BLaER1 (cell line): ENCODE measurements at regions not wholly inside any gene's neighbourhood (a gene's known extent, or its start where the extent isn't known, plus 50 kb on each side); places are given as distances from the start of the nearest gene placed in this dataset.

Experiments used
- H3K27ac ChIP-seq: shearing (Covaris generic); formaldehyde crosslinking; 2 replicates; pipeline ENCODE4 v1.8.1; 2022
- H3K27me3 ChIP-seq: shearing (Covaris generic); formaldehyde crosslinking; 2 replicates; pipeline ENCODE4 v1.8.1; 2022
- H3K36me3 ChIP-seq: shearing (Covaris generic); formaldehyde crosslinking; 2 replicates; pipeline ENCODE4 v1.8.1; 2022
- H3K4me1 ChIP-seq: shearing (Covaris generic); formaldehyde crosslinking; 2 replicates; pipeline ENCODE4 v1.8.1; 2022
- H3K4me2 ChIP-seq: shearing (Covaris generic); formaldehyde crosslinking; 2 replicates; pipeline ENCODE4 v1.8.1; 2022
- H3K4me3 ChIP-seq: shearing (Covaris generic); formaldehyde crosslinking; 2 replicates; pipeline ENCODE4 v1.8.1; 2022
- H3K9ac ChIP-seq: shearing (Covaris generic); formaldehyde crosslinking; 2 replicates; pipeline ENCODE4 v1.8.1; 2022
- H3K9me3 ChIP-seq: shearing (Covaris generic); formaldehyde crosslinking; 2 replicates; pipeline ENCODE4 v1.8.1; 2022
- H4K20me1 ChIP-seq: shearing (Covaris generic); formaldehyde crosslinking; 2 replicates; pipeline ENCODE4 v1.8.1; 2022
- Cebpa-rat ChIP-seq: shearing (Covaris generic); IDR thresholded peaks from 2 replicates; pipeline ENCODE4 v1.8.1; 2022

- TF ChIP-seq Cebpa-rat, result no peak
- Histone ChIP-seq H3K4me3 (no peak overlapping the region), H3K9me3 (no peaks in the 10 kb centered on the region)
Observed at GRCh38 chr17:65477600-65477999, 83.8 kb downstream of the AXIN2 start.

GRCh38 chr17:65474660-65475059 is 86.8 kb downstream of the AXIN2 start:
- no peaks in the 10 kb centered on the region for H4K20me1 ChIP-seq
- no peaks in the 10 kb centered on the region for H3K27me3 ChIP-seq
- H3K9me3 ChIP-seq, result no peaks in the 10 kb centered on the region

More at GRCh38 chr17:65477600-65477999, 83.8 kb downstream of the AXIN2 start:
- Histone ChIP-seq H3K27me3 (no peaks in the 10 kb centered on the region), H4K20me1 (no peaks in the 10 kb centered on the region), H3K27ac (no peak overlapping the region), H3K4me1 (no peaks in the 10 kb centered on the region), H3K9ac (no peak overlapping the region), H3K36me3 (no peaks in the 10 kb centered on the region), H3K4me2 (no peak overlapping the region)

GRCh38 chr17:65473985-65474384 is 87.5 kb downstream of the AXIN2 start:
- H3K9ac ChIP-seq, result no peak overlapping the region

More at GRCh38 chr17:65474660-65475059, 86.8 kb downstream of the AXIN2 start:
- Histone ChIP-seq H3K4me3 (no peak overlapping the region), H3K27ac (no peak overlapping the region), H3K4me2 (no peak overlapping the region), H3K4me1 (no peaks in the 10 kb centered on the region), H3K36me3 (no peaks in the 10 kb centered on the region), H3K9ac (no peak overlapping the region)
- no peak for TF ChIP-seq Cebpa-rat

GRCh38 chr17:65473363-65473762 is 88.1 kb downstream of the AXIN2 start:
- H3K36me3 ChIP-seq, result no peaks in the 10 kb centered on the region
- no peaks in the 10 kb centered on the region for H3K4me1 ChIP-seq
- H3K9ac ChIP-seq, result no peak overlapping the region
- no peaks in the 10 kb centered on the region for H4K20me1 ChIP-seq
- H3K9me3 ChIP-seq, result no peaks in the 10 kb centered on the region
- no peak overlapping the region for H3K4me3 ChIP-seq
- H3K27ac ChIP-seq, result no peak overlapping the region
- TF ChIP-seq Cebpa-rat, result no peak
- H3K4me2 ChIP-seq, result no peak overlapping the region
- H3K27me3 ChIP-seq, result no peaks in the 10 kb centered on the region

More at GRCh38 chr17:65473985-65474384, 87.5 kb downstream of the AXIN2 start:
- Histone ChIP-seq H3K4me3 (no peak overlapping the region), H3K4me2 (no peak overlapping the region), H4K20me1 (no peaks in the 10 kb centered on the region), H3K36me3 (no peaks in the 10 kb centered on the region), H3K27ac (no peak overlapping the region), H3K4me1 (no peaks in the 10 kb centered on the region), H3K27me3 (no peaks in the 10 kb centered on the region), H3K9me3 (no peaks in the 10 kb centered on the region)
- TF ChIP-seq Cebpa-rat, result no peak

- no peak for TF ChIP-seq Cebpa-rat
- no peaks in the 10 kb centered on the region for H3K9me3 ChIP-seq
- H3K4me1 ChIP-seq, result no peaks in the 10 kb centered on the region
- no peak overlapping the region for H3K27ac ChIP-seq
- no peak overlapping the region for H3K9ac ChIP-seq
- no peaks in the 10 kb centered on the region for H3K36me3 ChIP-seq
- H3K4me2 ChIP-seq, result no peak overlapping the region
- no peak overlapping the region for H3K4me3 ChIP-seq
- no peaks in the 10 kb centered on the region for H4K20me1 ChIP-seq
- H3K27me3 ChIP-seq, result no peaks in the 10 kb centered on the region
Observed at GRCh38 chr17:65472666-65473309, 88.7 kb downstream of the AXIN2 start.

- TF ChIP-seq Cebpa-rat, result no peak
- Histone ChIP-seq H3K36me3 (no peaks in the 10 kb centered on the region), H3K9ac (no peak overlapping the region), H3K4me3 (no peak overlapping the region), H3K4me1 (no peaks in the 10 kb centered on the region), H3K9me3 (no peaks in the 10 kb centered on the region), H3K4me2 (no peak overlapping the region), H4K20me1 (no peaks in the 10 kb centered on the region), H3K27me3 (no peaks in the 10 kb centered on the region), H3K27ac (no peak overlapping the region)
Observed at GRCh38 chr17:65470783-65471182, 90.7 kb downstream of the AXIN2 start.

GRCh38 chr17:65468321-65468720 is 93.1 kb downstream of the AXIN2 start:
- Histone ChIP-seq H3K27ac (no peak overlapping the region), H3K9me3 (no peaks in the 10 kb centered on the region), H3K9ac (no peak overlapping the region), H3K4me2 (no peak overlapping the region), H3K4me1 (no peaks in the 10 kb centered on the region), H3K4me3 (no peak overlapping the region), H3K27me3 (no peaks in the 10 kb centered on the region), H4K20me1 (no peaks in the 10 kb centered on the region), H3K36me3 (no peaks in the 10 kb centered on the region)
- TF ChIP-seq Cebpa-rat, result no peak

GRCh38 chr17:65467156-65467555 is 94.3 kb downstream of the AXIN2 start:
- no peaks in the 10 kb centered on the region for H3K27me3 ChIP-seq
- no peaks in the 10 kb centered on the region for H4K20me1 ChIP-seq
- H3K4me1 ChIP-seq, result no peaks in the 10 kb centered on the region
- no peaks in the 10 kb centered on the region for H3K36me3 ChIP-seq
- H3K9me3 ChIP-seq, result no peaks in the 10 kb centered on the region
- no peak overlapping the region for H3K4me3 ChIP-seq
- H3K4me2 ChIP-seq, result no peak overlapping the region
- H3K9ac ChIP-seq, result no peak overlapping the region
- no peak for TF ChIP-seq Cebpa-rat
- no peak overlapping the region for H3K27ac ChIP-seq

GRCh38 chr17:65466547-65466946 is 94.9 kb downstream of the AXIN2 start:
- Histone ChIP-seq H4K20me1 (no peaks in the 10 kb centered on the region), H3K9ac (no peak overlapping the region), H3K36me3 (no peaks in the 10 kb centered on the region)

GRCh38 chr17:65463242-65463641 is 98.2 kb downstream of the AXIN2 start:
- Histone ChIP-seq H3K4me2 (no peak overlapping the region), H3K9ac (no peak overlapping the region), H3K27ac (no peak overlapping the region), H3K27me3 (no peaks in the 10 kb centered on the region), H4K20me1 (no peaks in the 10 kb centered on the region), H3K4me3 (no peak overlapping the region), H3K36me3 (no peaks in the 10 kb centered on the region), H3K9me3 (no peaks in the 10 kb centered on the region), H3K4me1 (no peaks in the 10 kb centered on the region)
- TF ChIP-seq Cebpa-rat, result no peak

More at GRCh38 chr17:65466547-65466946, 94.9 kb downstream of the AXIN2 start:
- Histone ChIP-seq H3K4me3 (no peak overlapping the region), H3K4me1 (no peaks in the 10 kb centered on the region), H3K27ac (no peak overlapping the region), H3K27me3 (no peaks in the 10 kb centered on the region), H3K4me2 (no peak overlapping the region), H3K9me3 (no peaks in the 10 kb centered on the region)
- TF ChIP-seq Cebpa-rat, result no peak
